ENCODE measurements at regions not wholly inside any gene's neighbourhood (a gene's known extent, or its start where the extent isn't known, plus 50 kb on each side); places are given as distances from the start of the nearest gene placed in this dataset.

GRCh38 chr13:111661776-111662175, 341.3 kb downstream of the TEX29 start:
- intact Hi-C loops (cut with DNase I, micrococcal nuclease), result no loop called here
- Histone ChIP-seq H3K36me3 (ENCODE audit: low read depth) (no peaks in the 10 kb centered on the region), H3K9me3 (no peaks in the 10 kb centered on the region), H3K4me1 (ENCODE audit: low read depth) (no peaks in the 10 kb centered on the region), H3K4me3 (no peak overlapping the region)
- no peak for TF ChIP-seq CTCF (IDR thresholded peaks at IDR 0.05)
- DNase-seq, result no peak
- no peak for ATAC-seq

GRCh38 chr13:111662451-111662850, 342.0 kb downstream of the TEX29 start:
- Histone ChIP-seq H3K9me3 (no peaks in the 10 kb centered on the region), H3K36me3 (ENCODE audit: low read depth) (no peaks in the 10 kb centered on the region), H3K4me1 (ENCODE audit: low read depth) (no peaks in the 10 kb centered on the region), H3K4me3 (no peak overlapping the region)
- ATAC-seq (no peak), DNase-seq (no peak)
- intact Hi-C loops (cut with DNase I, micrococcal nuclease), result no loop called here
- TF ChIP-seq CTCF (IDR thresholded peaks at IDR 0.05), result no peak

GRCh38 chr13:111662895-111663294, 342.5 kb downstream of the TEX29 start:
- no peak for TF ChIP-seq CTCF (IDR thresholded peaks at IDR 0.05)
- ATAC-seq (no peak), DNase-seq (no peak)
- Histone ChIP-seq H3K4me3 (no peak overlapping the region), H3K36me3 (ENCODE audit: low read depth) (no peaks in the 10 kb centered on the region), H3K4me1 (ENCODE audit: low read depth) (no peaks in the 10 kb centered on the region), H3K9me3 (no peaks in the 10 kb centered on the region)
- intact Hi-C loops (cut with DNase I, micrococcal nuclease), result no loop called here

GRCh38 chr13:111663505-111663904, 343.1 kb downstream of the TEX29 start:
- H3K4me1 ChIP-seq (ENCODE audit: low read depth), result no peaks in the 10 kb centered on the region
- DNase-seq (no peak), ATAC-seq (no peak)
- H3K4me3 ChIP-seq, result no peak overlapping the region
- intact Hi-C loops (cut with DNase I, micrococcal nuclease), result no loop called here
- no peaks in the 10 kb centered on the region for H3K36me3 ChIP-seq (ENCODE audit: low read depth)
- TF ChIP-seq CTCF (IDR thresholded peaks at IDR 0.05), result no peak
- no peaks in the 10 kb centered on the region for H3K9me3 ChIP-seq

GRCh38 chr13:111663953-111664421, 343.5 kb downstream of the TEX29 start:
- H3K4me1 ChIP-seq (ENCODE audit: low read depth), result no peaks in the 10 kb centered on the region
- no peaks in the 10 kb centered on the region for H3K9me3 ChIP-seq
- ATAC-seq (peak; percentile 24), DNase-seq (no peak)
- intact Hi-C loops (cut with DNase I, micrococcal nuclease), result no loop called here
- H3K36me3 ChIP-seq (ENCODE audit: low read depth), result no peaks in the 10 kb centered on the region
- no peak for TF ChIP-seq CTCF (IDR thresholded peaks at IDR 0.05)
- no peak overlapping the region for H3K4me3 ChIP-seq

- H3K9me3 ChIP-seq, result no peaks in the 10 kb centered on the region
- H3K4me1 ChIP-seq (ENCODE audit: low read depth), result no peaks in the 10 kb centered on the region
- H3K36me3 ChIP-seq (ENCODE audit: low read depth), result no peaks in the 10 kb centered on the region
- intact Hi-C loops (cut with DNase I, micrococcal nuclease), result no loop called here
- DNase-seq (no peak), ATAC-seq (no peak)
- no peak for TF ChIP-seq CTCF (IDR thresholded peaks at IDR 0.05)
- no peak overlapping the region for H3K4me3 ChIP-seq
Observed at GRCh38 chr13:111664696-111665095, 344.3 kb downstream of the TEX29 start.

Data from mucosa of descending colon (tissue), 3 donors.